NCI-H187 treated with DMSO at 0.1 percent for 48 hours (cell line): ENCODE measurements at regions not wholly inside any gene's neighbourhood (a gene's known extent, or its start where the extent isn't known, plus 50 kb on each side); places are given as distances from the start of the nearest gene placed in this dataset.
"Not testable (repeated sequence)": the region's sequence is repeated elsewhere in the genome, so short reads cannot be mapped to it uniquely, and the experiment has no call there.

Experiments used
- DNase-seq: peaks from one replicate; lab custom pipeline; 2025; lab: John Stamatoyannopoulos, UW

DNA sequence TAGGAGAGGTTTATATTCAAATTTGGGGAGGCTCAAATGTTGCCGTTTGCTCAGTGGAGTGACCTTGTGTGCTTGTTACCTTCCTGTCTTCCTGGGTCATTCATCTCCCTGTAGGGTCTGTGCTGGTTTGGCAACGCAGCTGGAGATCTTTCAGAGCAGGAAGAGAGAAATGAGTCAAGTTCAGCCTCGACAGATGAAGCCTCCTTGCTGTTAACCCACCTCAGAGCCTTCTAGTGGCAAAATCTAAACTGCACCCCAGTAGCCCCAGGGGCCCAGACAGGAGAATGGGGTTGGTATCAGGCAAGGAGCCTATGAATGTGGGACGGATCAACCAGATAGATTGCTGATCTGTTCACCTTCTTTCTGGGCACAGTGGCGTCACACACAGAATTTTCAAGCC is 999.3 kb downstream of the VRK1 start:
- no peak for DNase-seq

DNA sequence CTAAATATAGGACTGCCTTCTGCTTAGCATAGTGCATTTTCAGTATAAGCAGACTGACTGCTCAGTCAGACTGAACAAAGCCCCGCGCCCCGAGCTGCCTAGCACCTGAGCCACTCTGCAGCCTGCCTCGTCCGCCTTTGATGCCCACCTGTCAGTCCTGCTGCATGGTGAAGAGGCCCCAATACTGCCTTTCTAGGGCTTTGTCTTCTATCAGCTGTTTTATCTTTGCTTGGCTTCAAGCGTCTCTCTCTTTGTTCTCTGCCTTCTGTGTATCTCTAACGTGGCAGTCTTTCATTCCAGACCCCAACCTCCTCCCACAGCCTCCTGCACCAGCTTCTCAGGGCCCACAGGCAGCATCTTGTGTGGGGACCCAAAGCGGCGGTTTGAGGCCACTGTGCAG is 1001.0 kb downstream of the VRK1 start:
- no peak for DNase-seq

DNA sequence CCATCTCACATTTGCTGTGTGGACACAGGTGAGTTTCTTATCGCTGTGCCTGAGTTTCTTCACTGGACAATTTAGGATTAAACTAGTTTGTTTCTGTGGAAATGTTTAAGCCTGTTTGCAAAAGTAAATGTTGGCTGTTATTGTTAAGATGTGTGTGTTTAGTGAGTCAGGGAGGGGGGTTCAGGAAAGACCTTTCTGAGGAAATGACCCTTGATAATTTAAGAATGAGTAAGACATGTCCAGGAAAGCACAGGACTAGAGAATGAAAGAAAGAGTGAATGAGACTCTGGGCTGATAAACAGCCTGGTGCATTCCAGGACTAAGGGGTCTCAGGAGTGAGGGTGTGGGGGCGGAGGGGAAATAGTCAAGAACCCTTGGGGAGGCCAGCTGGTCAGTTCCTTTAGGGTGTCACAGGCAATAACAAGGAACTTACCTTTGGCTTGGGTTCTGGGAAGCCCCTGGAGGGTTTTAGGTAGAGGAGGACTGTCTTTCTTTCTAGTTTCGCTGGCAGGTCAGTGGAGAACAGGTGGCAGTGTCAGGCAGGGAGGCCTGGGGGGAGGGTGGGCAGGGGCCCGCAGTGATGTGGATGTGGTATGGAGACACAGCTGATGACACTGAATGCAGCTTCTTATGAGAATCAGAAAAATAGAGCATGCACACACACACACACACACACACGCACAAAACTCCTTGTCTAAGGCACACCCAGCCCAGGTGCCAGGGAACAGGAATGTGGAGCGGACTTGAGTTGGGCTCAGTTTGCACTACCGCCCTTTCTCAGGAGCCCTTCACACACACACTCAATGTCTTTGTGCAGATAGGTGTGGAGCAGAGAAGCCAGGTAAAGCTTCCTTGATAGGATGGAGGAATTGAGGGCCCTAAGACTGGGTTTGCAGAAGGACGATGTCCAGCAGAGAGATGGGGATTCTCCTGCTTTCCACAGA is 1005.5 kb downstream of the VRK1 start:
- no peak for DNase-seq

DNA sequence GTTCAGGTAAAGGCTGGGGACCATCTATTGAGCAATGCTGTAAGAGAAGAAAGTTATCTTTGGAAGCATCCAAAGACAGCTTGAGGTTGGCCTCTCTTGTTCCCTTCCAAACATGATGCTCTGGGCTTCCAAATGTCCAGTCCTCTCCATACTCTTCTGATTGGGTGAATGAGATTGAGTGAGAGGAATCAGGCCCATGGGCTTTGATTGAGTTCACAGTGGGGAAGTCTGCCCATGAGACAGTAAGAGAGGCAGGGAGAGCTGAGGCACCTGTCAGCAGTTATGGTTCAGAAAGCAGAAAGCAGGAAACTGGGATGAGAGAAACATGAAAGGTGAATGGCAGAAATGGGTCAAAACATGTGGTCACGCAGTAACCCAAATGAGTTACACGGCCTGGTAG is 1006.9 kb downstream of the VRK1 start:
- no peak for DNase-seq

DNA sequence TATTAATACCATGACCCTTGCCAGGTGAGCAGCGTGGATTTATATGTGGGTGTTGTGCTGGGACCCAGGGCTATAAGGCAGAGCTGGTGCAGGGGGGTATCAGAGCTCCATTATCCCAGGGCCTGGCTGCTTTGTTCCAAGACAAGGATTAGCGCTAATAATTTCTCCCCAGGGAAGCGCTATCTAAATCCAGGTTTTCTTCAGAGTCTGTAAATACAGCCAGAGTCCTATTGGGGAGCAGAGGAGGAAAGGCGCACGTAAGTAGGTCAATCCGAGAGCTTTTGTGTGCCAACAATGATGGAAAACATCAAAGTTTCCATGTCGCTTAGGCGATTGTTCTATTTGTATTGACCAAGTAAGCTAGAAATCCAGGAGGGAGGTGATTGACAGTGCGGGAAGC is 1009.7 kb downstream of the VRK1 start:
- no peak for DNase-seq

DNA sequence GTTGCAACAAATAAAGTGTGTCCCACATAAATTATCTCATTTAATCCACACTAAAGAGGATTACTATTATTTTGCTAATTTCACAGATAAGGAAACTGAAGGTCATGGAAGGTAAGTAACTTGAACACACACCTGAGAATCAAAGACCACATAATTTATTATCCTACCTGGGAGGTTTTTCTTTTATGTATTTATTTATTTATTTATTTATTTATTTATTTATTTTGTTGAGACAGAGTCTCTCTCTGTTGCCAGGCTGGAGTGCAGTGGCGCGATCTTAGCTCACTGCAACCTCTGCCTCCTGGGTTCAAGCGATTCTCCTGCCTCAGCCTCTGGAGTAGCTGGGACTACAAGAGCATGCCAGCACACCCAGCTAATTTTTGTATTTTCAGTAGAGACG is 1011.4 kb downstream of the VRK1 start:
- DNase-seq = not testable (repeated sequence)

DNA sequence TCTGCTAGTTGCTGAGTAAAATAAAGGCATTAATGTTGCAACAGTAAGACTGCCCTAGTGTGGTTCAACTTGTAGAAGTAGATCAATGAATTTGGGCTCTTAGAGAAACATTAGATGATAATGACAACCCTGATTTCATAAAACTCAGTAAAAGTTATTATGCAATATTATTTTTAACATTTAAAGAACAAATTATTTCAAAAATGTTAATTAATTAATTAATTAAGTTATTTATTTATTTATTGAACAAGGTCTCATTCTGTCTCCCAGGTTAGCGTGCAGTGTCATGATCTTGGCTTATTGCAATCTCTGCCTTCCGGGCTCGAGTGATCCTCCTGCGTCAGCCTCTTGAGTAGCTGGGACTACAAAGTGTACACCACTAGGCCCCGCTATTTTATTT is 1016.4 kb downstream of the VRK1 start:
- no peak for DNase-seq

DNA sequence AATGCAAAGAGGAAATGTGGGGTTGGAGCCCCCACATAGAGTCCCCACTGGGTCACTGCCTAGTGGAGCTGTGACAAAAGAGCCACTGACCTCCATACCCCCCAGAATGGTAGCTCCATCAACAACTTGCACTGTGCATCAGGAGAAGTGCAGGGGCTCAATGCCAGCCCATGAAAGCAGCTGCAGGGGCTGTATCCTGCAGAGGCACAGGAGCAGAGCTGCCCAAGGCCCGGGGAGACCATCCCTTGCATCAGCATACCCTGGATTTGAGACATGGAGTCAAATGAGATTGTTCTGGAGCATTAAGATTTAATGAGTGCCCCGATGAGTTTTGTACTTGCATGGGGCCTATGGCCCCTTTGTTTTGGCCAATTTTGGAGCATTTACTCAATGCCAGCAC is 1023.6 kb downstream of the VRK1 start:
- DNase-seq = no peak

DNA sequence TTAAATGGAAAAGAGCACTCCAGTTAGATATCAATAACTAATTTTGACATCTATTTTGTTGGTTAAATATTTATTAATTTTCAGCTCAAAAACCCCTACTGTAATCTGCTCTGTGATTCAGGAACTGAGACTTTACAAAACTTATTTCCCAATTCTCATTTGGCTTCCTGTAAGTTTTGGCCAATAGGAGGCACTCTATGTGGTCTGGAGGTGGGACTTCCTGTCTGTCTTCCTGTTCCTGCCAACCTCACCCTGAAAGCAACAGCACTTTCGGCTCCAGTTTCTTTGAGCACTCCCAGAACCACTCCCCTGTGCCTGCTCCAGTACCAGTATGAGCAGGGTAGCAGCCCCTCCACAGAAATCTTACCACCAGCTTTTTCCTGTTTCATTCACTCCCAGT is 1027.0 kb downstream of the VRK1 start:
- DNase-seq = no peak

DNA sequence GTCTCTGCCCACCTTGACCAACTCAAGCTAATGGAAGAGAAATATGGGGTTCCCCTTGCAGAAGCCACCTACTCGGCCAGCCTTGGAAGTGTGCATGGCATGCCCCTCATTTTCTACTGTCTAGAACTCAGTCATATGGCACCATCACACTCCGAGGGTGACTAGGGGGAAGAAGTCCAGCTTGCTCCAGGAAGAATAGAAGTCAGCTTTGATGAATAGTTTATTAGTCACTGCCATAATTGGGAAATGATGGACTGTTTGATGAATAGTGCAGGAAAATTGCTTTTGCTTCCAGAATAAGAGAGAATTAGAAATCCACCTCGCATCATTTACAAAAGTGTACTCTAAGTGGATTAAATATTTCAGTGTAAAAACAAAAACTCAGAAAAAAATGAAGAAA is 1030.6 kb downstream of the VRK1 start:
- DNase-seq = no peak

DNA sequence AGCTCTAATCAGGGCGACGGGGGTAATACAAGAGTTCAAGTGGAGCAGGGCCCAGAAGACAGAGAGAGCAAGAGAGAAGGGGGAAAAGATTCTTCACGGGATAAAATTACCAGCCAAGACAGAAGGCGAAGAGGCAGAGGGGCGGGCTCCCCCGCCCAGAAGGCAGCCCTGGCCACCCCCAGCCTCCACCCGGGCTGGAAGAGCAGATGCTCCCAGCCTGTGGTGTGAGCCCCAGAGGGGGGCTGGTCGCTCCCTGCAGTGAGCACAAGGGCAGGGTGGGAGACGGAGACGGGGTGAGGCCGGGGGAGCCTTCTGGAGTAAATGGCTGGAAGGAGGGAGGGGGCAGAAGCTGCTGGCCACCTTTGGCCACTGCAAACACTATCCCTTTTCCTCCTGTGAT is 1035.6 kb downstream of the VRK1 start:
- no peak for DNase-seq

DNA sequence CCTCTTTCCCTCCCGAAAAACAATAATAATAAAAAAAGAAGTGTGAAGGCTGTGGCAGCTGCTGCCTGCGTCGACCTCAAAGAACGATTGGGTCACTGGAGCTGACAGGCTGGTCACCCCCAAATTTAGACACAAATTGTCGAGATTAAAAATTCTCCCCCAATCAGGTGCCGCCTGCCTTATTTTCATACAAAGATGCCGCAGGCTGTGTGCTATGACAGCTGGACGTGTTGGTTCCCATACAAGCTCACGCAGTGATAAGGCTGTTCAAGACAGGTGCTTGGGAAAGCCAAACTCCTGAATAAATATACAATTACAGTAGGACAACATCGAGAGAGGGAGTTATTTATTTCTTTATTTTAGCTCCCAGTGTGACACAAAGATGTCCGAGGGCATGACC is 1041.8 kb downstream of the VRK1 start:
- no peak for DNase-seq

DNA sequence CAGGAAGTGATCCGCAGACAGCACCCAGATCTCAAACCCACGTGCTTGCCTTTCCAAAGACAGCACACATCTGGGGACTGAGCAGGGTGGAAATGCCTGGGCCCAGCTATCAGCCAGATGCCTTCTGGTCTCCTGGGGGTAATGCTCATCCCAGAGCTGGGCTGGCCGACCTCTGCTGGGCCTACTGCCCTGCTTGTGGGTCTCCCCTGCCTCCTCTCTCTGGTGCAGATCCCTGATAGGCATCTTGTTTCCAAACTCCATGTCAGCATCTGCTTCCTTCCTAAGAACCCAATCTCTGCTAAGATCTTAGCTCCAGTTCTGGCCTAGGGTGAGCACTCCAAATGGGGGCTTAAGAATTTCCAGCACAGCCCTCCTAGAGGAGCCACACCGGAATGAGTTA is 1043.0 kb downstream of the VRK1 start:
- DNase-seq = no peak

DNA sequence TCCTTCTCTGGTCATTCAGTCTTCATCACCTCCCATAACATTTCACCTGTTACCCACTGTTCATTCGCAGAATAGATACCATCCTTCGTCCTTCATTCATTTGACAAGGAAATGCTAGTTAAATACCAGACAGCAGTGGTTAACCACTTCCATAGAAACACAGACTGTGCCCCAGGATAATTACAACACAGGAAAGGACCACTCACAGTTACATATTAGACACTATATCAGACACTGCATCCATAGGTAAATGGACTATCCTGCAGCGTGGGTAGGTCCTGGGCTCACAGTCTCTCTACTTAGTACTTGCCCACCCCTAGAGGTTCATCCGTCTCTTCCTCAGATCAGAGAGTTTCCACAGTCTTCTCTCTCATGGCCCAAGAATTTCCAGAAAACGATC is 1044.6 kb downstream of the VRK1 start:
- DNase-seq = no peak

DNA sequence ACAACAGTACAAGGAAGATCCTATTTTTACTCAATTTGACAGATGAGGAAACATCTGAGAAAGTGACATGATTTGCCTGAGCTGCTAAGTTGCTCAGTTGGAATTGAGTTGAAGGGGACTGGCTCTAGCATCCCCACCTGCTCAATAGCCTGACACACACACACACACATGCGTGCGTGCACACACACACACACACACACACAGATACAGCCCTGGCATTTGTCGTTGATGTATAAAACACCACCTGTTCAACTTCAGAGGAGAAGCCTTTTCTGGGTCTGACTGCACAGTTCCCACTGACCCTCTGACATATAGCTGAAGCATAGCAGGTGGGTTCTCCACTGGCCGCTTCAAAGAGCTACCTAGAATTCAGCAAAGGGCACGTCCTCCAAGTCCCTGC is 1045.9 kb downstream of the VRK1 start:
- DNase-seq = no peak

DNA sequence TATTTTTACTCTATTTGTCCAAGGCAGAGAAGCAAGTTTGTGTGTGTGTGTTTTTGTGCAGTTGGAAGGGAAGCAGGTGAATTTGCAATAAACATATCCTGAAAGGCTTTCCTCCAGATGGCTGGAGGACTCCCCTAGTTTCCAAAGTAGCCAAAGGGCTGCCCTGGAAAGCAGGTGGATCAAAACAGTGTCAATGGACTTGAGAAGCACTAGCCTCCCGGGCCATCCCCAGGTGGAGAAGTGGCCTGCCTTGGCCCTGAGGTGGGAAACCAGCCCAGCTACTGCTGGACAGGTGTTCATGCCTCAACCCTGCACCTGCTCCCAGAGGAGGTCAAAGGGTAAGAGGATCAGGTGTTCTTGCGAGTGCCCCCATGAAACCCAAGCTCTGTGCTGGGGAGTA is 1046.9 kb downstream of the VRK1 start:
- no peak for DNase-seq

DNA sequence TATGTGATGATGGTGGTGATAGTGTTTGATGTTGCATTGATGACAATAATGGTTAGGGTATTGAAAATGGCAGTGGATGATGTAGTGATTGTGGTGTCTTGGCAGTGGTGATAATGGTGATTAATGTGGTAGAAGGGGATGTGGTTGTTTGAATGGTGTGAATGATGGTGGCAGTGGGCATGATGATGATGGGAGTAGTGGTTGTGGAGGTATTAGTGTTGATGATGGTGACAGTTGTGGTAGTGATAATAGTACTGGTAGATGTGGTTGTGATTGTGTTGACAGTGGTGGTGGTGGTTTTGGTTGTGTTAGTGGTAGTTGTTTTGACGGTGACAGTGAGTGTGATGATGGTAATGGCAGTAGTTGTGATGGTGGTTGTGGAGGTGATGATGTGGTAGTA is 1049.0 kb downstream of the VRK1 start:
- DNase-seq = no peak

DNA sequence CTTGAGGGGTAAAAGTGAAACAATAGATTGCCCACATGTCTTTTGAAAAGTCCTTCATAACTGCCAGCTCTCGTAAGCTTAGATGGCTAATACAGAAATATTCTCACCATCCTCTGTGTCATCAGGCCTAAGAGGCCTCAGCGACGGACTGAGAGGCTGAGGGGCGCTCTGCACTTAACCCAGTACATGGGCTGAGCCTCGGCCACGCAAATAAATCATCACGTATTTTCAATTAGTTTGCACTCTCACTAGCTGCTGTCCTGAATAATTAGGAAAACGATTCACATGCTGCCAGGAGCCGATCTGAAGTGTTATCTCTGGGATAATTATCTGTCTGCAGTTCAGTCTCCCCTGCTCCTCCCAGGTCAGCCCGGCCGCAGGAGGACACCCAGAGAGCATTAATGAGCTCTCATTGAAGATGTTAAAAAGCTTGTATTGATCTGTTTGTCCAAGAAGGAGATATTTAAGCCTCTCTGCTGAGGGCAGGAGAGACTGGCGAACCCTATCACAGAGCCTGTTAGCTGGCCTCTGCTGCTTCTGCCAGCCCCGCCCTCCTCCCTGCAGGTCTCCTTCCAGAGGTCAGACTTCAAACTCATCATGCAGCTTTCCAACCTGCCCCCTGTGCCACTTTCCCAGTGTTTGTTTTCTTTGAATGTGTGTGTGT is 1051.3 kb downstream of the VRK1 start:
- peak; percentile 60 for DNase-seq

DNA sequence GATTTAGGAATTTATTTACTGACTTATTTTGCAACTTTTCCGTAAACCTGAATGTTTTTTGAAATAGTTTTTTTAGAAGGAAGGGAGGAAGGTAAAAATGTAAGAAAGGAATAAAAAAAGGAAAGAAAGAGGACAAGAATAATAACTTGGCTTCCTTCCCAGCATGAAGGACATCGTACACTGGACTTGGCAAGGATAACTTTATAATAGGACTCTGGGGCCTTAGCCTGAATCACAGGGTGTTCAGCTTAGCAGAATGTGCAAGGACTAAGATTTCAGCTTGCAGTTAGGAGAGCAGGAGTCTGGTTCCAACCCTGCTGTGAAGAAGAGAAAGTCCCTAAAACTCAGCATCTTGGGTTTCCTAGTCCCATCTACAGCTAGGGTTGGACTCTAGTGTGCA is 1053.3 kb downstream of the VRK1 start:
- DNase-seq = no peak

DNA sequence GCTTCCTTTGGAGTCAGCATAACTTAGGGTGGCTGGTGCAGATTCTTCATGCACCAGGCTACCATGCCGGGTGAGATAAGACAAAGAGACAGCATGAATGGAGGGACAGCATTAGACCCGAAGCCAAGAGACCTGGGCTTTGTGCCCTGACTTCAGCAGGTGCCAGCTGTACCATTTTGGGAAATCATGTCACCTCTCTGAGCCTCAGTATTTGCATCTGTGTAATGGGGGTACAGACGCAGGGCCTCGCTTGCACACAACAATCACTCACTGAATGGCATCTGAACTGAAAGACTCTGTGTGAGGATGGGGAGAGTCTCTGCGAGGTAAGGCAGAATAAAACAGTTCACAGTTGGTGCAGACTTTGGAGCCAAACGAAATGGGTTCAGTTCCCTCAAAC is 1053.7 kb downstream of the VRK1 start:
- no peak for DNase-seq

DNA sequence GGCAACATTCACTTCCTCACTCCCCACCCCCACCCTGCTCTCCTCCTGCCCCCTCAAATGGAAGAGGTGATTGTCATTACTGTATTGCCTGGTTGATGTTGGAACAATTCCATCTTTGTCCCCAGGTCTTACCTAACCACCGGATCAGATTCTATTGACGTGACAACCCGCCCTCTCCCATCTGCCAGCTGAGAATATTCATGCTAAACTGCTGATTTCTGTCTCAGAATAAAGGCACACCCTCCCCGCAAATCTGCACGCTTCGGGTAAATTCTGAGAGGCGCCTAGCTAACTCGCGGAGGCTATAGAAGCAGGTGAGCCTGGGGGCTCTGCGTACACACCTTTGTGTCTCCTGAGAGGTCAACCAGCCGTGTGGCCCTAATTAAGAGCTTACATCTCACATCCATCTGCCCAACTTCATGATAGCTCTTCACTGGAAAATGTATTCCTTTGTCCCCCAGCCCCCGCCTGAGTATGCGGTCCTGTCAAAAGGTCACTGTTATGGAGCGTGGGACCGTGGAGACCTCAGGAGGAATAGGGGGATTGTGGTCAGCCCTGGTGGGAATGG is 1054.3 kb downstream of the VRK1 start:
- peak; percentile 92 for DNase-seq

DNA sequence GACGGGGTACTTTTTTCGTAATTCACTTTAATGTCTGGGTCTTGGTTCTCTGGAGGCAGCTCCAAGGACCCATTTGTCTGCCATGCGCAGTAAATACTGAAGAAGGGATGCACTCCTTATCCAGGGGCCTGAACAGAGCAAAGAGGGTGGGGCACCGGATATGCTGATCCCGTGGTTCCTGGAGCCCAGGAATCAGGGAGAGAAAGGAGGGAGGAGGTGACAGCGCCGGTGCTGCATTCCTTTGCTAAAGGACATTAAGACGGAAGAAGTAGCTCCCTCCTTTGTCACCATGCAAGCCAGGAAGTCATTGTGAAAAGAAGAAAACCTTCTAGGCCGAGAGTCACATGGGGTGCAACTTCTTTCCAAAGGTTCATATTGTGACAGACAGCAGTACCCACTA is 1057.7 kb downstream of the VRK1 start:
- no peak for DNase-seq

DNA sequence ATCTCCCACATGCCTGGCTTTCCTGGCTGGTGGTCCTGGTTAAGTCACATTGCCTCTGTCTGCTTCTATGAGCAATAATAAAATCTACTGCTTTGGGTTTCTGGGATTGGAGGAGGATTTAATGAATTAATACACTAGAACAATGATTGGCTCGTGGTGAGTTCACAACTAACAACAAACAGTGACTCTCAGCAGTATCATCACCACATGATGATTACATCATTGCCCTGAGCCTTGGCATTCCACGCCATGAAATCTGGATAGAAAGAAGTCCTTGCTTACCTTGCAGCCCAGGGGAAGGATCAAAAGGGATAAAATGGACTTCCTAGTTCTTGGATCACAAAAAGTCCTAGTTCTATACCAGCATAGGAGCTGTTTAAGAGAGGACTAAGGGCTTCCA is 1069.0 kb downstream of the VRK1 start:
- no peak for DNase-seq
